GM21367 (cell line): ENCODE measurements at regions not wholly inside any gene's neighbourhood (a gene's known extent, or its start where the extent isn't known, plus 50 kb on each side); places are given as distances from the start of the nearest gene placed in this dataset.

Source experiments
- ATAC-seq: cut with Tn5 transposase; IDR thresholded peaks from one replicate; pipeline ENCODE4 v1.9.1; 2021; ENCODE audit not compliant: unreplicated experiment

DNA sequence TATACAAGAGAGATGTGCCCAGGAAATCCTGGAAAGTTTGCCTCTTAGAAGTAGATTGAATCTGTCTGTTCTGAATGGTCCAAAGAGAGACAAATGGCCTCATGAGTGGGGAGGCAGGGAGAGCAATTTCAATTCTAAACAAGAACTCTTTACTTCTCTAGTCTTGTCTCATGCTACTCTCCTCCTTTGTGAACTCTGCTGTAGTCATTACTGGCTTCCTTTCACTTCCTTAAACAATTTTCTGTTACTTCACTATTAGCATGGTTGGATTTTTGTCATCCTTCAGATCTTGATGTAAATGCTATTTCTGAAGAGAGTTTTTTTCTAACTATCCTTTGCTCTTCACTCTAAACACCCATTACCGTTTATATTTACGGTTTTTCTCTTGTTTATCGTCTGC is 54.0 kb upstream of the GRIN3A start:
- no peak for ATAC-seq

DNA sequence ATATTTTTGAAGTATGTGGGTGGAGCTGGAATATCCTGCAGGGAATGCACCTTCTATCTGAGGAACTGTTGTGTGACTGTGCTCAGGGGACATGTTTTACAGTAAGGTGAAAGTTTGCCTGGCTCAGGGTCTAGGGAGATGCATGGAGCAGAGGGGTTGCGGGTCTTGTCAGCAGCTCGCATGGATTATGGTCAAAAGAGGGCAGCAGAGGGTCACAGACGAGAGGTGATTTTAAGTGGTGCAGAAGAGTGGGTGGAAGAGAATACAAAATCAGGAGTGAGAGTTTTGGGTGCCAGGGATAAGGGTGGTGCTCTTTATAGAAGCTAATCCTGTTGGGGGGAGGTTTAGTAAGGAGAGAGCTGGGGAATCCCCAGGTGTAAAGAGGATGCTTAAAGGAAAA is 53.5 kb upstream of the GRIN3A start:
- ATAC-seq = peak; percentile 56

DNA sequence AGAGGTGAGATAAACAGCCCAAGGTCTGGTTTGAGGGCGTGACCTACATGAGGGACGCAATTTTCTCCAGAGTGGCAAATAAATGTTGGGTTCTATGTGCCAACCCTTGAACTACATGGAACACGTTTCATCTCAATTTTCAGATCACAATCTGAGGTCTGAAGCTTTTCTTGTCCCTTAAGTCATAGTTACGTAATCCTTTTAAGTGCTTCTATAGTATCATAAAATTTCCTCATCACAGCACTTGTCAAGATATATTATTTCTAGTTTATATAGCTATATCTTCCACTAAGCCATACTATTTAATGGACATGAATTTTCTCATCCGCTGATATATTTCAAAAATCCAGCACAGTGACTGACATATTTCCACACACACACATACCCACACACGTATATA is 53.1 kb upstream of the GRIN3A start:
- no peak for ATAC-seq
